Loucy (cell line): ENCODE measurements at regions not wholly inside any gene's neighbourhood (a gene's known extent, or its start where the extent isn't known, plus 50 kb on each side); places are given as distances from the start of the nearest gene placed in this dataset.

Experiments
- EZH2phosphoT487 ChIP-seq: fragments of 200-600 bp; IDR thresholded peaks from 2 replicates; pipeline ENCODE4 v1.6.1; 2018; ENCODE audit warnings: antibody characterized with exemption, mild to moderate bottlenecking, moderate library complexity, borderline replicate concordance
- TF ChIP-seq, protein P1 (sequence below): fragments of 200-600 bp; sonication (generic); conservative IDR thresholded peaks from 2 replicates; pipeline ENCODE4 v1.5.1; 2014; ENCODE audit warnings: mild to moderate bottlenecking, antibody characterized with exemption, low read length

DNA sequence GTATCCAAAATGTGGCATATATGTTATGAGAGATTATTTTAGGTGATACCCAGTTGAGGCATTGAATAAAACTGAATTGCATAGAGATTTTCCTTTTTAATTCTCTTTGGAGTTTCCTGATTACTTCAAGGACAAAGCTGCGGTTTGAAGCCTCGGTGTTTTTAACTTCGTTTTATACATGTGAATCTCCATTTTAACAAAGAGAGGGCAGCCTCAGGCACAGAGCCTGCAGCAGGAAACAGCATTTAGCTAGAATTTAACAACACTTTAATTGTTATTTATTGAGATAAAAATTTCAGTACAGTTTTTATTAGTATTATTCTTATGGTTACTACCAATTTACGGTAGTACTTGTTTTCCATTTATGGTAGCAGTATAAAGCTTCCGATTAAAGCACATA lies 114.0 kb downstream of the KIF4B start:
- TF ChIP-seq, protein P1, sequence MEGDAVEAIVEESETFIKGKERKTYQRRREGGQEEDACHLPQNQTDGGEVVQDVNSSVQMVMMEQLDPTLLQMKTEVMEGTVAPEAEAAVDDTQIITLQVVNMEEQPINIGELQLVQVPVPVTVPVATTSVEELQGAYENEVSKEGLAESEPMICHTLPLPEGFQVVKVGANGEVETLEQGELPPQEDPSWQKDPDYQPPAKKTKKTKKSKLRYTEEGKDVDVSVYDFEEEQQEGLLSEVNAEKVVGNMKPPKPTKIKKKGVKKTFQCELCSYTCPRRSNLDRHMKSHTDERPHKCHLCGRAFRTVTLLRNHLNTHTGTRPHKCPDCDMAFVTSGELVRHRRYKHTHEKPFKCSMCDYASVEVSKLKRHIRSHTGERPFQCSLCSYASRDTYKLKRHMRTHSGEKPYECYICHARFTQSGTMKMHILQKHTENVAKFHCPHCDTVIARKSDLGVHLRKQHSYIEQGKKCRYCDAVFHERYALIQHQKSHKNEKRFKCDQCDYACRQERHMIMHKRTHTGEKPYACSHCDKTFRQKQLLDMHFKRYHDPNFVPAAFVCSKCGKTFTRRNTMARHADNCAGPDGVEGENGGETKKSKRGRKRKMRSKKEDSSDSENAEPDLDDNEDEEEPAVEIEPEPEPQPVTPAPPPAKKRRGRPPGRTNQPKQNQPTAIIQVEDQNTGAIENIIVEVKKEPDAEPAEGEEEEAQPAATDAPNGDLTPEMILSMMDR: no peak
- TF ChIP-seq EZH2phosphoT487: no peak
